Stomach smooth muscle (tissue), 2 donors: ENCODE measurements at regions not wholly inside any gene's neighbourhood (a gene's known extent, or its start where the extent isn't known, plus 50 kb on each side); places are given as distances from the start of the nearest gene placed in this dataset.
"Not testable (repeated sequence)": the region's sequence is repeated elsewhere in the genome, so short reads cannot be mapped to it uniquely, and the experiment has no call there.

ENCODE experiments used
- H3K27ac ChIP-seq: one replicate; pipeline ENCODE4 v1.7.0; 2013; ENCODE audit warnings: mild to moderate bottlenecking, low read length, inconsistent platforms
- H3K27me3 ChIP-seq, 2 donors: one replicate each; pipeline ENCODE4 v1.7.0; 2013; ENCODE audit warnings: low read length in 2 of 2; ENCODE audit not compliant: insufficient read depth in 2 of 2, control insufficient read depth in 1 of 2
- H3K36me3 ChIP-seq, 2 donors: one replicate each; pipeline ENCODE4 v1.7.0; 2013; ENCODE audit warnings: low read length in 2 of 2; ENCODE audit not compliant: control insufficient read depth in 2 of 2, insufficient read depth in 2 of 2
- H3K4me1 ChIP-seq: one replicate; pipeline ENCODE4 v1.7.0; 2013; ENCODE audit warnings: low read length; ENCODE audit not compliant: control insufficient read depth, insufficient read depth
- H3K4me3 ChIP-seq, 2 donors: one replicate each; pipeline ENCODE4 v1.7.0; 2013; ENCODE audit warnings: low read length in 2 of 2
- H3K9ac ChIP-seq, 2 donors: one replicate each; pipeline ENCODE4 v1.7.0; 2013; ENCODE audit warnings: low read length in 2 of 2, mild to moderate bottlenecking in 1 of 2
- H3K9me3 ChIP-seq, 2 donors: one replicate each; pipeline ENCODE4 v1.7.0; 2013; ENCODE audit warnings: low read length in 2 of 2; ENCODE audit not compliant: control insufficient read depth in 2 of 2
- donor health status: healthy.
- donor health status: Pancreatic carcinoma.

- no peaks in the 10 kb centered on the region for H3K27me3 ChIP-seq
- H3K27ac ChIP-seq = no peak overlapping the region
- no peaks in the 10 kb centered on the region for H3K4me1 ChIP-seq
- H3K4me3 ChIP-seq = no peak overlapping the region
- H3K9me3 ChIP-seq = no peaks in the 10 kb centered on the region
- no peak overlapping the region for H3K9ac ChIP-seq
- H3K36me3 ChIP-seq = no peaks in the 10 kb centered on the region
These were observed 483.4 kb downstream of the PLPP3 start for GRCh38 chr1:56095696-56096665.

- no peak overlapping the region for H3K27ac ChIP-seq
- no peaks in the 10 kb centered on the region for H3K27me3 ChIP-seq
- H3K4me1 ChIP-seq = no peaks in the 10 kb centered on the region
- H3K9ac ChIP-seq = no peak overlapping the region
- no peaks in the 10 kb centered on the region for H3K36me3 ChIP-seq
- H3K9me3 ChIP-seq = no peaks in the 10 kb centered on the region
- H3K4me3 ChIP-seq = no peak overlapping the region
These were observed 485.2 kb downstream of the PLPP3 start for GRCh38 chr1:56094168-56094567.

GRCh38 chr1:56092684-56093570 lies 486.4 kb downstream of the PLPP3 start:
- no peak overlapping the region for H3K4me3 ChIP-seq
- no peak overlapping the region for H3K27ac ChIP-seq
- H3K36me3 ChIP-seq = no peaks in the 10 kb centered on the region
- H3K4me1 ChIP-seq = no peaks in the 10 kb centered on the region
- H3K9me3 ChIP-seq = no peaks in the 10 kb centered on the region
- H3K9ac ChIP-seq = no peak overlapping the region
- H3K27me3 ChIP-seq = no peaks in the 10 kb centered on the region

- not testable (repeated sequence) for H3K9me3 ChIP-seq, H3K36me3 ChIP-seq, H3K27ac ChIP-seq, H3K9ac ChIP-seq, H3K4me1 ChIP-seq, H3K4me3 ChIP-seq, H3K27me3 ChIP-seq
These were observed 489.5 kb downstream of the PLPP3 start for GRCh38 chr1:56089826-56090225.

- no peaks in the 10 kb centered on the region for H3K4me1 ChIP-seq
- H3K27ac ChIP-seq = no peak overlapping the region
- H3K9ac ChIP-seq = no peak overlapping the region
- H3K36me3 ChIP-seq = no peaks in the 10 kb centered on the region
- H3K27me3 ChIP-seq = no peaks in the 10 kb centered on the region
- H3K4me3 ChIP-seq = no peak overlapping the region
- H3K9me3 ChIP-seq = no peaks in the 10 kb centered on the region
These were observed 495.1 kb downstream of the PLPP3 start for GRCh38 chr1:56084246-56084645.

- Histone ChIP-seq H3K27ac (no peak overlapping the region), H3K4me1 (no peaks in the 10 kb centered on the region), H3K36me3 (no peaks in the 10 kb centered on the region)
These were observed 497.6 kb downstream of the PLPP3 start for GRCh38 chr1:56081736-56082135.

GRCh38 chr1:56081173-56081572 lies 498.2 kb downstream of the PLPP3 start:
- H3K4me1 ChIP-seq = no peaks in the 10 kb centered on the region
- H3K27me3 ChIP-seq = no peaks in the 10 kb centered on the region
- no peaks in the 10 kb centered on the region for H3K36me3 ChIP-seq
- no peaks in the 10 kb centered on the region for H3K9me3 ChIP-seq
- H3K27ac ChIP-seq = no peak overlapping the region
- H3K9ac ChIP-seq = no peak overlapping the region
- no peak overlapping the region for H3K4me3 ChIP-seq

More at GRCh38 chr1:56081736-56082135, 497.6 kb downstream of the PLPP3 start:
- Histone ChIP-seq H3K9me3 (no peaks in the 10 kb centered on the region), H3K27me3 (no peaks in the 10 kb centered on the region), H3K4me3 (no peak overlapping the region), H3K9ac (no peak overlapping the region)

GRCh38 chr1:56080123-56080522 lies 499.2 kb downstream of the PLPP3 start:
- Histone ChIP-seq H3K27me3 (no peaks in the 10 kb centered on the region), H3K27ac (no peak overlapping the region), H3K9me3 (no peaks in the 10 kb centered on the region), H3K9ac (no peak overlapping the region), H3K36me3 (no peaks in the 10 kb centered on the region), H3K4me3 (no peak overlapping the region), H3K4me1 (no peaks in the 10 kb centered on the region)

- Histone ChIP-seq H3K9me3 (no peaks in the 10 kb centered on the region), H3K36me3 (no peaks in the 10 kb centered on the region), H3K9ac (no peak overlapping the region), H3K4me1 (peaks cover under 1% of the 10 kb centered on the region), H3K27ac (no peak overlapping the region), H3K4me3 (no peak overlapping the region), H3K27me3 (no peaks in the 10 kb centered on the region)
These were observed 500.0 kb downstream of the PLPP3 start for GRCh38 chr1:56079391-56079790.

GRCh38 chr1:56077206-56077605 lies 502.2 kb downstream of the PLPP3 start:
- Histone ChIP-seq H3K27me3 (no peaks in the 10 kb centered on the region), H3K4me1 (peaks cover 6% of the 10 kb centered on the region), H3K9me3 (no peaks in the 10 kb centered on the region), H3K27ac (no peak overlapping the region), H3K9ac (no peak overlapping the region), H3K36me3 (no peaks in the 10 kb centered on the region), H3K4me3 (no peak overlapping the region)
